Heart left ventricle (tissue), 16 donors: ENCODE measurements at regions not wholly inside any gene's neighbourhood (a gene's known extent, or its start where the extent isn't known, plus 50 kb on each side); places are given as distances from the start of the nearest gene placed in this dataset.

Source experiments
- ATAC-seq, 4 donors: fragments of 200-7000 bp; cut with Tn5 transposase; one replicate each; pipeline ENCODE4 v1.9.1; 2020 to 2022; ENCODE audit warnings: moderate library complexity in 4 of 4, mild to moderate bottlenecking in 3 of 4, moderate number of reproducible peaks in 1 of 4
- DNase-seq, 5 donors: peaks; one replicate each; pipeline ENCODE4 v3.0.0-alpha.2; 2020
- H3K27ac ChIP-seq, 12 donors: fragments of 200-600 bp; sonication (generic) in 4 of 12; one replicate each; pipeline versions ENCODE4 v1.5.0 to v1.8.0; 2016 to 2022; ENCODE audit warnings: mild to moderate bottlenecking in 2 of 12
- H3K27me3 ChIP-seq, 9 donors: fragments of 200-600 bp; sonication (generic) in 2 of 9; one replicate each; pipeline versions ENCODE4 v1.5.1 to v1.8.0; 2016 to 2022; ENCODE audit warnings: mild to moderate bottlenecking in 3 of 9
- H3K36me3 ChIP-seq, 9 donors: fragments of 200-600 bp; sonication (generic) in 2 of 9; one replicate each; pipeline versions ENCODE4 v1.5.0 to v1.8.0; 2018 to 2022; ENCODE audit warnings: mild to moderate bottlenecking in 2 of 9
- H3K4me1 ChIP-seq, 12 donors: fragments of 200-600 bp; sonication (generic) in 4 of 12; one replicate each; pipeline versions ENCODE4 v1.5.0 to v1.8.0; 2016 to 2022; ENCODE audit warnings: mild to moderate bottlenecking in 3 of 12
- H3K4me3 ChIP-seq, 12 donors: fragments of 200-600 bp; sonication (generic) in 4 of 12; one replicate each; pipeline versions ENCODE4 v1.5.0 to v1.8.0; 2017 to 2022; ENCODE audit warnings: mild to moderate bottlenecking in 9 of 12, moderate library complexity in 4 of 12
- H3K9me3 ChIP-seq, 12 donors: fragments of 200-600 bp; sonication (generic) in 4 of 12; one replicate each; pipeline versions ENCODE4 v1.5.0 to v1.8.0; 2016 to 2022; ENCODE audit warnings: mild to moderate bottlenecking in 1 of 12
- CTCF ChIP-seq, 12 donors: fragments of 200-600 bp; sonication (generic) in 4 of 12; IDR thresholded peaks; one replicate each; pipeline versions ENCODE4 v1.5.0 to v1.8.0; 2018 to 2022; ENCODE audit warnings: antibody characterized with exemption in 12 of 12, mild to moderate bottlenecking in 5 of 12
- POLR2A ChIP-seq, 2 donors: fragments of 450-650 bp; IDR thresholded peaks; one replicate each; pipeline ENCODE4 v1.6.1; 2017; ENCODE audit warnings: antibody characterized with exemption in 2 of 2, mild to moderate bottlenecking in 2 of 2, moderate library complexity in 2 of 2
- WGBS, 4 donors: extraction: QIAGEN DNeasy Blood & Tissue Kit in 2 of 4; methylation state at CpG; one replicate each; pipeline versions ENCODE4 v1.1.5 to v1.1.7; 2013 to 2018; 5-methylcytosine and 5-hydroxymethylcytosine counted together
- intact Hi-C, 10 donors: fragments of 100-400 bp; cut with DNase I; formaldehyde crosslinking; loops; one replicate each; pipeline versions ENCODE4 v1.11.1 to v1.14.2; 2022
- donor health status: ischemic (EF 13 %, LVEDD 7.1; RV severe dilation, severe dysfunction).
- donor health status: healthy with polysubstance abuse.
- donor health status: DM: no; HTN: yes; CAD: no.
- donor health status: DM: no; HTN: no; CAD: no.
- donor health status: ischemic (EF 25% LVEDD 6.9; RV normal size, moderate dysfunction).
- donor health status: ischemic (EF 25% LVEDD 5.7; RV mildly dilated, moderate dysfunction).
- donor health status: healthy.
- donor health status: DM: yes; HTN: yes; CAD: no.
- donor health status: ischemic (EF 35%, LVEDD 5.7; RV mildly dilated, moderate dysfunction).
- donor health status: nonischemic (EF 11% LVEDD 7.7; RV severe dilation, severe dysfunction).
- donor health status: DM: yes; HTN: yes; CAD: no.
- donor health status: PGD.
- donor health status: ischemic (EF 29% LVEDD 5.4; RV normal size, mild dysfunction).
- donor health status: nonischemic (EF 23%, LVEDD 6.1; RV moderate dilation, normal function).

GRCh38 chr2:235155163-235155562 is 203.3 kb downstream of the SH3BP4 start:
- no peaks in the 10 kb centered on the region for H3K36me3 ChIP-seq
- 79 to 90% (median 89%) methylated on average over 5 of the region's 5 CpGs for WGBS, 4 donors
- TF ChIP-seq CTCF (IDR thresholded peaks at IDR 0.05) (no peak), POLR2A (IDR thresholded peaks at IDR 0.05) (no peak)
- intact Hi-C loops, result loop anchor here in 1 of 10 donors (10.0 kb wide), 1 partner anchor 320 kb away; no protein-coding TSS in a partner anchor
- no peak overlapping the region for H3K27ac ChIP-seq
- no peak for DNase-seq
- peaks cover 0 to 28% (median 0%) of the 10 kb centered on the region in 9 donors for H3K27me3 ChIP-seq
- H3K4me1 ChIP-seq, result no peaks in the 10 kb centered on the region
- H3K9me3 ChIP-seq, result no peaks in the 10 kb centered on the region
- H3K4me3 ChIP-seq, result no peak overlapping the region
- ATAC-seq, result no peak

- DNase-seq (no peak), ATAC-seq (no peak)
- 83 to 93% (median 91%) methylated on average over 5 of the region's 5 CpGs for WGBS, 4 donors
- Histone ChIP-seq H3K27ac (no peak overlapping the region), H3K4me3 (no peak overlapping the region), H3K27me3 (peaks cover 0 to 28% (median 0%) of the 10 kb centered on the region in 9 donors), H3K9me3 (no peaks in the 10 kb centered on the region), H3K4me1 (no peaks in the 10 kb centered on the region), H3K36me3 (no peaks in the 10 kb centered on the region)
- intact Hi-C loops, result loop anchor here in 1 of 10 donors (10.0 kb wide), 1 partner anchor 319 kb away; no protein-coding TSS in a partner anchor
- TF ChIP-seq POLR2A (IDR thresholded peaks at IDR 0.05) (no peak), CTCF (IDR thresholded peaks at IDR 0.05) (no peak)
Measured at GRCh38 chr2:235156055-235156454, 204.2 kb downstream of the SH3BP4 start.

- Histone ChIP-seq H3K27me3 (peaks cover 0 to 37% (median 0%) of the 10 kb centered on the region in 9 donors), H3K36me3 (no peaks in the 10 kb centered on the region), H3K27ac (no peak overlapping the region), H3K4me1 (no peaks in the 10 kb centered on the region), H3K9me3 (no peaks in the 10 kb centered on the region), H3K4me3 (no peak overlapping the region)
- intact Hi-C loops, result loop anchor here in 1 of 10 donors (10.0 kb wide), 1 partner anchor 317 kb away; no protein-coding TSS in a partner anchor
- TF ChIP-seq POLR2A (IDR thresholded peaks at IDR 0.05), result no peak
- TF ChIP-seq CTCF (IDR thresholded peaks at IDR 0.05), result no peak
- ATAC-seq (no peak), DNase-seq (no peak)
- 76 to 82% (median 78%) methylated on average over 9 of the region's 9 CpGs for WGBS, 4 donors
Measured at GRCh38 chr2:235157746-235158482, 206.1 kb downstream of the SH3BP4 start.

GRCh38 chr2:235160281-235160810 is 208.5 kb downstream of the SH3BP4 start:
- WGBS, 4 donors, result 59 to 79% (median 74%) methylated on average over 7 of the region's 7 CpGs
- Histone ChIP-seq H3K4me1 (no peaks in the 10 kb centered on the region), H3K4me3 (no peak overlapping the region), H3K27me3 (peaks cover 0 to 22% (median 0%) of the 10 kb centered on the region in 9 donors), H3K9me3 (no peaks in the 10 kb centered on the region), H3K36me3 (no peaks in the 10 kb centered on the region), H3K27ac (no peak overlapping the region)
- intact Hi-C loops, result no loop called here
- ATAC-seq (no peak), DNase-seq (no peak)
- no peak for TF ChIP-seq CTCF (IDR thresholded peaks at IDR 0.05)
- TF ChIP-seq POLR2A (IDR thresholded peaks at IDR 0.05), result no peak
